HCT116 (cell line): ENCODE measurements at regions not wholly inside any gene's neighbourhood (a gene's known extent, or its start where the extent isn't known, plus 50 kb on each side); places are given as distances from the start of the nearest gene placed in this dataset.

Source experiments
- ATAC-seq: fragments of 200-7000 bp; cut with Tn5 transposase; 2 replicates; pipeline ENCODE4 v1.9.1; 2020; ENCODE audit warnings: mild to moderate bottlenecking, moderate library complexity
- BruUV-seq: library from RNA; stranded (reverse); fragments of 400-500 nt; replicated peaks from 2 replicates; lab custom pipeline; 2021; lab: Mats Ljungman, UMichigan
- CTCF ChIA-PET: fragments of 300-600 bp; sonication (Branson Sonifier 250); formaldehyde crosslinking; loops from one replicate; lab custom pipeline; 2021; ENCODE audit warnings: antibody characterized with exemption; lab: Charles Lee
- POLR2A ChIA-PET: fragments of 300-600, 350-600 bp; sonication (Branson Sonifier 250); formaldehyde crosslinking; loops from one replicate; lab custom pipeline; 2021; ENCODE audit warnings: antibody characterized with exemption; lab: Charles Lee
- RAD21 ChIA-PET, 2 experiments: fragments of 300-600 bp; sonication (Branson Sonifier 250); formaldehyde crosslinking; loops; one replicate each; lab custom pipeline; 2023; ENCODE audit warnings: low total read pairs in 2 of 2; ENCODE audit not compliant: uncharacterized antibody in 2 of 2, unreplicated experiment in 2 of 2, low non-redundant PET in 1 of 2; lab: Charles Lee
- DNase-seq: peaks from one replicate; pipeline ENCODE4 v3.0.0-alpha.2; 2010; ENCODE audit warnings: low read depth, low spot score
- H2AFZ ChIP-seq: fragments of 200-600 bp; shearing (Covaris generic), sonication (generic); 2 replicates; pipeline ENCODE4 v1.6.1; 2017; ENCODE audit warnings: low read depth, mixed run types, mixed read lengths, antibody characterized with exemption, low read length; ENCODE audit not compliant: poor library complexity, severe bottlenecking
- H3K27ac ChIP-seq: 2 replicates; pipeline ENCODE4 v1.5.1; 2012; ENCODE audit warnings: low read depth, low read length
- H3K27me3 ChIP-seq: fragments of 200-600 bp; sonication (generic); 2 replicates; pipeline ENCODE4 v1.6.1; 2016; ENCODE audit warnings: mixed run types, low read length, mixed read lengths; ENCODE audit not compliant: insufficient read depth
- H3K36me3 ChIP-seq, 2 experiments: fragments of 200-500 bp in 1 of 2; fragments of 200-600 bp in 1 of 2; sonication (Bioruptor generic) in 1 of 2; sonication (generic) in 1 of 2; 2 replicates each; pipeline versions ENCODE4 v1.5.1 to v1.6.1; 2014 to 2016; ENCODE audit warnings: low read length in 2 of 2, inconsistent platforms in 1 of 2, mixed read lengths in 1 of 2, mixed run types in 1 of 2; ENCODE audit not compliant: insufficient read depth in 2 of 2, control insufficient read depth in 1 of 2
- H3K4me1 ChIP-seq, 2 experiments: fragments of 200-600 bp in 1 of 2; sonication (generic) in 1 of 2; 2 replicates each; pipeline versions ENCODE4 v1.5.1 to v1.6.1; 2012 to 2017; ENCODE audit warnings: low read length in 2 of 2, inconsistent platforms in 1 of 2, mild to moderate bottlenecking in 1 of 2, mixed read lengths in 1 of 2, mixed run types in 1 of 2, moderate library complexity in 1 of 2; ENCODE audit not compliant: insufficient read depth in 2 of 2, control insufficient read depth in 1 of 2
- H3K4me2 ChIP-seq: fragments of 200-600 bp; sonication (generic); 2 replicates; pipeline ENCODE4 v1.6.1; 2017; ENCODE audit warnings: mixed run types, low read length, mixed read lengths
- H3K4me3 ChIP-seq, 2 experiments: fragments of 200-600 bp in 1 of 2; sonication (generic) in 1 of 2; replicated peaks in 1 of 2; 2 replicates each; pipeline ENCODE4 v1.5.1; 2011 to 2016; ENCODE audit warnings: low read length in 2 of 2, control low read depth in 1 of 2, low read depth in 1 of 2, mild to moderate bottlenecking in 1 of 2, mixed read lengths in 1 of 2, mixed run types in 1 of 2
- H3K79me2 ChIP-seq: fragments of 200-600 bp; sonication (generic); 2 replicates; pipeline ENCODE4 v1.6.1; 2017; ENCODE audit warnings: mild to moderate bottlenecking, mixed run types, low read length, moderate library complexity, mixed read lengths; ENCODE audit not compliant: insufficient read depth
- H3K9ac ChIP-seq: fragments of 200-600 bp; sonication (generic); 2 replicates; pipeline ENCODE4 v1.6.1; 2016; ENCODE audit warnings: low read length, mixed read lengths
- H3K9me2 ChIP-seq: fragments of 200-600 bp; sonication (generic), shearing (Covaris generic); 2 replicates; pipeline ENCODE4 v1.6.1; 2017; ENCODE audit warnings: mixed run types, mild to moderate bottlenecking, moderate library complexity; ENCODE audit not compliant: insufficient read depth
- H3K9me3 ChIP-seq, 2 experiments: fragments of 200-500 bp in 1 of 2; fragments of 200-600 bp in 1 of 2; sonication (Bioruptor generic) in 1 of 2; sonication (generic) in 1 of 2; 2 replicates each; pipeline ENCODE4 v1.6.1; 2014 to 2017; ENCODE audit warnings: low read length in 2 of 2, mixed read lengths in 2 of 2, inconsistent platforms in 1 of 2, low read depth in 1 of 2, mild to moderate bottlenecking in 1 of 2, mixed run types in 1 of 2, moderate library complexity in 1 of 2; ENCODE audit not compliant: control insufficient read depth in 1 of 2, insufficient read depth in 1 of 2
- H4K20me1 ChIP-seq: fragments of 200-600 bp; sonication (generic), shearing (Covaris generic); 2 replicates; pipeline ENCODE4 v1.6.1; 2017; ENCODE audit warnings: mixed run types, mild to moderate bottlenecking, moderate library complexity; ENCODE audit not compliant: insufficient read depth
- CBX3 ChIP-seq: IDR thresholded peaks from 2 replicates; pipeline ENCODE4 v1.6.1; 2012; ENCODE audit warnings: low read depth
- CEBPB ChIP-seq: IDR thresholded peaks from 2 replicates; pipeline ENCODE4 v1.6.1; 2012; ENCODE audit warnings: low read depth
- EGR1 ChIP-seq: IDR thresholded peaks from 2 replicates; pipeline ENCODE4 v1.6.1; 2012; ENCODE audit warnings: low read depth
- ELF1 ChIP-seq: IDR thresholded peaks from 2 replicates; pipeline ENCODE4 v1.6.1; 2012; ENCODE audit warnings: low read depth, borderline replicate concordance
- FOSL1 ChIP-seq: IDR thresholded peaks from 2 replicates; pipeline ENCODE4 v1.6.1; 2012; ENCODE audit warnings: low read depth
- POLR2A ChIP-seq: IDR thresholded peaks from 2 replicates; pipeline ENCODE4 v1.7.0; 2011; ENCODE audit warnings: borderline replicate concordance; ENCODE audit not compliant: insufficient read depth, insufficient read length; ENCODE audit errors: extremely low read depth
- POLR2AphosphoS5 ChIP-seq: IDR thresholded peaks from 2 replicates; pipeline ENCODE4 v1.6.1; 2011; ENCODE audit warnings: mild to moderate bottlenecking, low read depth, low read length, moderate library complexity
- RAD21 ChIP-seq: IDR thresholded peaks from 2 replicates; pipeline ENCODE4 v1.6.1; 2012; ENCODE audit warnings: low read depth, mild to moderate bottlenecking
- SP1 ChIP-seq: IDR thresholded peaks from 2 replicates; pipeline ENCODE4 v1.6.1; 2012; ENCODE audit warnings: low read depth
- YY1 ChIP-seq: IDR thresholded peaks from 2 replicates; pipeline ENCODE4 v1.6.1; 2011; ENCODE audit warnings: low read length, low read depth, moderate library complexity, mild to moderate bottlenecking; ENCODE audit not compliant: insufficient replicate concordance; ENCODE audit errors: extremely low read depth
- ZNF274 ChIP-seq: fragments of 200-500 bp; sonication (Bioruptor generic); IDR thresholded peaks from 2 replicates; pipeline ENCODE4 v1.6.1; 2014; ENCODE audit warnings: mild to moderate bottlenecking, low read depth, low read length, inconsistent platforms
- intact Hi-C: fragments of 100-400 bp; cut with micrococcal nuclease; formaldehyde crosslinking; loops from 2 replicates; pipeline ENCODE4 v1.10.0; 2022
- TF ChIP-seq, protein P1 (sequence below): IDR thresholded peaks from 2 replicates; pipeline ENCODE4 v1.6.1; 2012
- TF ChIP-seq, protein P2 (sequence below): IDR thresholded peaks from 2 replicates; pipeline ENCODE4 v1.6.1; 2012; ENCODE audit warnings: low read depth
- TF ChIP-seq, protein P3 (sequence below): IDR thresholded peaks from 2 replicates; pipeline ENCODE4 v1.6.1; 2012
- TF ChIP-seq, protein P4 (sequence below), 3 experiments: fragments of 200-600 bp in 1 of 3; sonication (generic) in 1 of 3; IDR thresholded peaks in 2 of 3; conservative IDR thresholded peaks in 1 of 3; 2 replicates each; pipeline ENCODE4 v1.5.1; 2012 to 2017; ENCODE audit warnings: low read depth in 2 of 3, low read length in 2 of 3, antibody characterized with exemption in 1 of 3, borderline replicate concordance in 1 of 3, control low read depth in 1 of 3, mild to moderate bottlenecking in 1 of 3, mixed read lengths in 1 of 3, mixed run types in 1 of 3, moderate library complexity in 1 of 3; ENCODE audit not compliant: insufficient read depth in 1 of 3

DNA sequence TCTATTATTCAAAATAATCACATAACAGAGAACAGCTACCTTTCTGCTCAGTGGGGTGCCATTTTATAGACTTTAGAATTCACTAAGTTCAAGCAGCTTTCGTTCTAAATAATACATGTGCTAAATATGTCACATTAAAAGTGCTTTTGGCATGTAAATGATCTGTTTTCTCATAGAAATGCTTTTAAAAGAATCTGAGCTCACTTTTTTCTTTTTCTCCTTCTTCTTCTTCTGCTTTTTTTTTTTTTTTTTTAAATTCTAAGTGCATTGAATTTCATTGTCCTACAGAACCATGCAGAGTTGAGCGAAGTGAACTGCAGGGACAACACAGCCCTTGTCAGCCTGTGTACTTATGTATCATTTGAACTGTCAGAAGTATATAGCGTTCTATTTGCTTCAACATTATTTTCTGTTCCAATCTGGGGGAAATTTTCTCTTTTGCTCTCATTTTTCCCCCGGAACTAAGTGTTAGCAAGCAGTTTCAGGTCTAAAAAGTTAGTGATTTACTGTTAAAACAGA is 193.8 kb upstream of the TMCO5A start:
- ChIA-PET RAD21 (no interaction called here), CTCF (interaction anchor here (0.7 to 0.8 kb wide), 2 partner anchors 24 to 43 kb away, joined by 3 read pairs; no protein-coding TSS in a partner anchor), POLR2A (no interaction called here)
- no peak for ATAC-seq
- H2AFZ ChIP-seq: no peak overlapping the region
- TF ChIP-seq, protein P1, sequence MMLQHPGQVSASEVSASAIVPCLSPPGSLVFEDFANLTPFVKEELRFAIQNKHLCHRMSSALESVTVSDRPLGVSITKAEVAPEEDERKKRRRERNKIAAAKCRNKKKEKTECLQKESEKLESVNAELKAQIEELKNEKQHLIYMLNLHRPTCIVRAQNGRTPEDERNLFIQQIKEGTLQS: no peak
- TF ChIP-seq SP1: no peak
- H3K4me1 ChIP-seq: peaks cover 0 to 5% of the 10 kb centered on the region in 2 experiments; a peak in 1 of 4 replicates
- no peaks in the 10 kb centered on the region for H3K9me2 ChIP-seq
- H3K27ac ChIP-seq: no peak overlapping the region
- H3K36me3 ChIP-seq: no peaks in the 10 kb centered on the region
- no peak overlapping the region for H3K9ac ChIP-seq
- H3K4me2 ChIP-seq: no peak overlapping the region
- H3K9me3 ChIP-seq: no peaks in the 10 kb centered on the region
- no peak for DNase-seq
- no peaks in the 10 kb centered on the region for H4K20me1 ChIP-seq
- no TSS peak for BruUV-seq
- H3K4me3 ChIP-seq: no peak overlapping the region
- H3K79me2 ChIP-seq: no peaks in the 10 kb centered on the region
- H3K27me3 ChIP-seq: peaks cover 48% of the 10 kb centered on the region
- intact Hi-C loops: no loop called here

DNA sequence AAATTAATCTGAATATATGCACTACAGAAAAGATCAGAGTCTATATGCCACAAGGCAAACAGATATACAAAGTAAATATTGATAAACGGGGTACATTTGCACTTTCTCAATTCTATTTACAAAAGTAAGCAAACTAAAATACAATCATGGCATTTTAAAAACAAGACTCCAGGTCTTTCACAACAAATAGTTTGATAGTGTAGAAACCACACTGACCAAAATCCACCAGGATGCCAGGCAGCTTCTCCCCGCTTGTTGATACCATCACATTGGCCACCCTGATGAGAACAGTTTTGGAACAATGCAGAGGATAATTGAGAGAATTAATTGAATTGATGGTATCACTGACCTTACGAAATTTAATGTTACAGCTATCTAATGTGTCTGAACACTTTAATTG is 190.6 kb upstream of the TMCO5A start:
- Histone ChIP-seq H3K27me3 (peaks cover 27% of the 10 kb centered on the region; the same call in 1 of the 2 replicates), H3K9me2 (no peaks in the 10 kb centered on the region), H3K4me3 (no peak overlapping the region), H3K79me2 (no peaks in the 10 kb centered on the region), H2AFZ (no peak overlapping the region), H3K4me1 (peaks cover 0 to 5% of the 10 kb centered on the region in 2 experiments; a peak in 1 of 4 replicates), H3K9me3 (no peaks in the 10 kb centered on the region), H4K20me1 (no peaks in the 10 kb centered on the region), H3K9ac (no peak overlapping the region), H3K4me2 (no peak overlapping the region), H3K27ac (no peak overlapping the region), H3K36me3 (no peaks in the 10 kb centered on the region)
- intact Hi-C loops: no loop called here
- ChIA-PET CTCF (interaction anchor here (2.2 kb wide), 1 partner anchor 21 kb away, joined by 7 read pairs; no protein-coding TSS in a partner anchor), POLR2A (no interaction called here), RAD21 (interaction anchor here in 1 of 2 experiments (0.7 kb wide), 1 partner anchor 16 kb away, joined by 3 read pairs; no protein-coding TSS in a partner anchor)
- DNase-seq (no peak), ATAC-seq (no peak)
- BruUV-seq: no TSS peak
- TF ChIP-seq CBX3 (no peak), FOSL1 (no peak), POLR2A (no peak), SP1 (no peak), RAD21 (no peak), CEBPB (no peak), ELF1 (no peak), ZNF274 (no peak), YY1 (no peak), POLR2AphosphoS5 (no peak), EGR1 (no peak)
- TF ChIP-seq, protein P2, sequence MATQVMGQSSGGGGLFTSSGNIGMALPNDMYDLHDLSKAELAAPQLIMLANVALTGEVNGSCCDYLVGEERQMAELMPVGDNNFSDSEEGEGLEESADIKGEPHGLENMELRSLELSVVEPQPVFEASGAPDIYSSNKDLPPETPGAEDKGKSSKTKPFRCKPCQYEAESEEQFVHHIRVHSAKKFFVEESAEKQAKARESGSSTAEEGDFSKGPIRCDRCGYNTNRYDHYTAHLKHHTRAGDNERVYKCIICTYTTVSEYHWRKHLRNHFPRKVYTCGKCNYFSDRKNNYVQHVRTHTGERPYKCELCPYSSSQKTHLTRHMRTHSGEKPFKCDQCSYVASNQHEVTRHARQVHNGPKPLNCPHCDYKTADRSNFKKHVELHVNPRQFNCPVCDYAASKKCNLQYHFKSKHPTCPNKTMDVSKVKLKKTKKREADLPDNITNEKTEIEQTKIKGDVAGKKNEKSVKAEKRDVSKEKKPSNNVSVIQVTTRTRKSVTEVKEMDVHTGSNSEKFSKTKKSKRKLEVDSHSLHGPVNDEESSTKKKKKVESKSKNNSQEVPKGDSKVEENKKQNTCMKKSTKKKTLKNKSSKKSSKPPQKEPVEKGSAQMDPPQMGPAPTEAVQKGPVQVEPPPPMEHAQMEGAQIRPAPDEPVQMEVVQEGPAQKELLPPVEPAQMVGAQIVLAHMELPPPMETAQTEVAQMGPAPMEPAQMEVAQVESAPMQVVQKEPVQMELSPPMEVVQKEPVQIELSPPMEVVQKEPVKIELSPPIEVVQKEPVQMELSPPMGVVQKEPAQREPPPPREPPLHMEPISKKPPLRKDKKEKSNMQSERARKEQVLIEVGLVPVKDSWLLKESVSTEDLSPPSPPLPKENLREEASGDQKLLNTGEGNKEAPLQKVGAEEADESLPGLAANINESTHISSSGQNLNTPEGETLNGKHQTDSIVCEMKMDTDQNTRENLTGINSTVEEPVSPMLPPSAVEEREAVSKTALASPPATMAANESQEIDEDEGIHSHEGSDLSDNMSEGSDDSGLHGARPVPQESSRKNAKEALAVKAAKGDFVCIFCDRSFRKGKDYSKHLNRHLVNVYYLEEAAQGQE: no peak
- TF ChIP-seq, protein P3, sequence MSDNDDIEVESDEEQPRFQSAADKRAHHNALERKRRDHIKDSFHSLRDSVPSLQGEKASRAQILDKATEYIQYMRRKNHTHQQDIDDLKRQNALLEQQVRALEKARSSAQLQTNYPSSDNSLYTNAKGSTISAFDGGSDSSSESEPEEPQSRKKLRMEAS: no peak
- TF ChIP-seq, protein P4, sequence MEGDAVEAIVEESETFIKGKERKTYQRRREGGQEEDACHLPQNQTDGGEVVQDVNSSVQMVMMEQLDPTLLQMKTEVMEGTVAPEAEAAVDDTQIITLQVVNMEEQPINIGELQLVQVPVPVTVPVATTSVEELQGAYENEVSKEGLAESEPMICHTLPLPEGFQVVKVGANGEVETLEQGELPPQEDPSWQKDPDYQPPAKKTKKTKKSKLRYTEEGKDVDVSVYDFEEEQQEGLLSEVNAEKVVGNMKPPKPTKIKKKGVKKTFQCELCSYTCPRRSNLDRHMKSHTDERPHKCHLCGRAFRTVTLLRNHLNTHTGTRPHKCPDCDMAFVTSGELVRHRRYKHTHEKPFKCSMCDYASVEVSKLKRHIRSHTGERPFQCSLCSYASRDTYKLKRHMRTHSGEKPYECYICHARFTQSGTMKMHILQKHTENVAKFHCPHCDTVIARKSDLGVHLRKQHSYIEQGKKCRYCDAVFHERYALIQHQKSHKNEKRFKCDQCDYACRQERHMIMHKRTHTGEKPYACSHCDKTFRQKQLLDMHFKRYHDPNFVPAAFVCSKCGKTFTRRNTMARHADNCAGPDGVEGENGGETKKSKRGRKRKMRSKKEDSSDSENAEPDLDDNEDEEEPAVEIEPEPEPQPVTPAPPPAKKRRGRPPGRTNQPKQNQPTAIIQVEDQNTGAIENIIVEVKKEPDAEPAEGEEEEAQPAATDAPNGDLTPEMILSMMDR (IDR thresholded peaks at IDR 0.05 in 2 of 3, conservative IDR thresholded peaks at IDR 0.05 in 1 of 3; ENCODE audit: borderline replicate concordance in 1 of 3, insufficient read depth in 1 of 3, low read depth in 2 of 3, low read length in 2 of 3): no peak
